CD4-positive, alpha-beta T cell treated with Interleukin-1 beta for 1 hour (primary cell): ENCODE measurements at regions not wholly inside any gene's neighbourhood (a gene's known extent, or its start where the extent isn't known, plus 50 kb on each side); places are given as distances from the start of the nearest gene placed in this dataset.
"Not testable (repeated sequence)": the region's sequence is repeated elsewhere in the genome, so short reads cannot be mapped to it uniquely, and the experiment has no call there.

Experiments used
- DNase-seq, 2 donors: peaks; one replicate each; pipeline ENCODE4 v3.0.0-alpha.2; 2020 to 2022

- DNase-seq = no peak
Measured at GRCh38 chr20:51305316-51306052, 237.0 kb downstream of the NFATC2 start.

GRCh38 chr20:51303731-51304670 is 238.5 kb downstream of the NFATC2 start:
- DNase-seq = no peak

- no peak for DNase-seq
Measured at GRCh38 chr20:51301026-51301425, 241.5 kb downstream of the NFATC2 start.

- DNase-seq = no peak
Measured at GRCh38 chr20:51300104-51300503, 242.4 kb downstream of the NFATC2 start.

GRCh38 chr20:51299413-51299812 is 243.1 kb downstream of the NFATC2 start:
- DNase-seq = no peak

- DNase-seq = no peak
Measured at GRCh38 chr20:51298141-51298749, 244.3 kb downstream of the NFATC2 start.

- DNase-seq = no peak
Measured at GRCh38 chr20:51287628-51288413, 254.7 kb downstream of the NFATC2 start.

- DNase-seq = no peak
Measured at GRCh38 chr20:51286758-51287157, 255.8 kb downstream of the NFATC2 start.

GRCh38 chr20:51285684-51286083 is 256.8 kb downstream of the NFATC2 start:
- DNase-seq = no peak

- no peak for DNase-seq
Measured at GRCh38 chr20:51284871-51285270, 257.6 kb downstream of the NFATC2 start.

GRCh38 chr20:51284176-51284575 is 258.3 kb downstream of the NFATC2 start:
- no peak for DNase-seq

GRCh38 chr20:51281521-51281920 is 258.6 kb upstream of the KCNG1 start:
- no peak for DNase-seq

GRCh38 chr20:51280047-51280446 is 257.1 kb upstream of the KCNG1 start:
- no peak for DNase-seq

- no peak for DNase-seq
Measured at GRCh38 chr20:51277961-51278360, 255.1 kb upstream of the KCNG1 start.

GRCh38 chr20:51276296-51276695 is 253.4 kb upstream of the KCNG1 start:
- no peak for DNase-seq

- no peak for DNase-seq
Measured at GRCh38 chr20:51275826-51276225, 252.9 kb upstream of the KCNG1 start.

GRCh38 chr20:51275181-51275580 is 252.3 kb upstream of the KCNG1 start:
- DNase-seq = no peak

GRCh38 chr20:51272401-51272800 is 249.5 kb upstream of the KCNG1 start:
- no peak for DNase-seq

GRCh38 chr20:51271931-51272330 is 249.0 kb upstream of the KCNG1 start:
- DNase-seq = no peak

- DNase-seq = not testable (repeated sequence)
Measured at GRCh38 chr20:51271289-51271688, 248.4 kb upstream of the KCNG1 start.

- no peak for DNase-seq
Measured at GRCh38 chr20:51269671-51270070, 246.8 kb upstream of the KCNG1 start.

- DNase-seq = no peak
Measured at GRCh38 chr20:51267679-51268078, 244.8 kb upstream of the KCNG1 start.

- DNase-seq = no peak
Measured at GRCh38 chr20:51266353-51266752, 243.4 kb upstream of the KCNG1 start.
